ENCODE measurements at regions not wholly inside any gene's neighbourhood (a gene's known extent, or its start where the extent isn't known, plus 50 kb on each side); places are given as distances from the start of the nearest gene placed in this dataset.

DNA sequence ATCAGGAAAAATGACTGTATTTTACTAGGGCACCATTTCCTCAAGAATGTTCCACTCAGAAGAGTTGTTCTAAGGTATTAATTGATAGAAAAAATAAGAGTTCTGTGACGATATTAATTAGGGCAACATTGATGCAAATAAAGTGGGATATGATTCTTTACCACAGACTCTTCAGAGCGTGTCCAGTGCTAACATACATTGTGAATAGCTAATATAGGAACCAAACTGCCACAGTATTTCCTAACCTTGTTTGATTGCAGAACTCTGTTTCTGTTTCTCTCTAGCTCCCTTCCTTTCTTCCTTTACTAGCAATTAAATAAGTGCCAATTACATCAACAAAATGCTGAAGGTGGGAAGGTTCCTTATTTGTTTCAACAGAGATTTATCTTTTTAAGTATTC is 154.1 kb upstream of the CPEB2 start:
- TF ChIP-seq, protein P1, sequence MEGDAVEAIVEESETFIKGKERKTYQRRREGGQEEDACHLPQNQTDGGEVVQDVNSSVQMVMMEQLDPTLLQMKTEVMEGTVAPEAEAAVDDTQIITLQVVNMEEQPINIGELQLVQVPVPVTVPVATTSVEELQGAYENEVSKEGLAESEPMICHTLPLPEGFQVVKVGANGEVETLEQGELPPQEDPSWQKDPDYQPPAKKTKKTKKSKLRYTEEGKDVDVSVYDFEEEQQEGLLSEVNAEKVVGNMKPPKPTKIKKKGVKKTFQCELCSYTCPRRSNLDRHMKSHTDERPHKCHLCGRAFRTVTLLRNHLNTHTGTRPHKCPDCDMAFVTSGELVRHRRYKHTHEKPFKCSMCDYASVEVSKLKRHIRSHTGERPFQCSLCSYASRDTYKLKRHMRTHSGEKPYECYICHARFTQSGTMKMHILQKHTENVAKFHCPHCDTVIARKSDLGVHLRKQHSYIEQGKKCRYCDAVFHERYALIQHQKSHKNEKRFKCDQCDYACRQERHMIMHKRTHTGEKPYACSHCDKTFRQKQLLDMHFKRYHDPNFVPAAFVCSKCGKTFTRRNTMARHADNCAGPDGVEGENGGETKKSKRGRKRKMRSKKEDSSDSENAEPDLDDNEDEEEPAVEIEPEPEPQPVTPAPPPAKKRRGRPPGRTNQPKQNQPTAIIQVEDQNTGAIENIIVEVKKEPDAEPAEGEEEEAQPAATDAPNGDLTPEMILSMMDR (optimal IDR thresholded peaks at IDR 0.05 in 1 of 3, IDR thresholded peaks at IDR 0.05 in 1 of 3, conservative IDR thresholded peaks at IDR 0.05 in 1 of 3; ENCODE audit: extremely low read depth in 1 of 3, insufficient read depth in 2 of 3, low read length in 3 of 3), result no peak
- TF ChIP-seq EZH2 (IDR thresholded peaks at IDR 0.05; ENCODE audit: low read length), result no peak
